HG03060 (cell line): ENCODE measurements at regions not wholly inside any gene's neighbourhood (a gene's known extent, or its start where the extent isn't known, plus 50 kb on each side); places are given as distances from the start of the nearest gene placed in this dataset.

Experiments
- ATAC-seq: cut with Tn5 transposase; IDR thresholded peaks from one replicate; pipeline ENCODE4 v1.9.1; 2021; ENCODE audit warnings: low read depth, moderate number of reproducible peaks; ENCODE audit not compliant: unreplicated experiment

DNA sequence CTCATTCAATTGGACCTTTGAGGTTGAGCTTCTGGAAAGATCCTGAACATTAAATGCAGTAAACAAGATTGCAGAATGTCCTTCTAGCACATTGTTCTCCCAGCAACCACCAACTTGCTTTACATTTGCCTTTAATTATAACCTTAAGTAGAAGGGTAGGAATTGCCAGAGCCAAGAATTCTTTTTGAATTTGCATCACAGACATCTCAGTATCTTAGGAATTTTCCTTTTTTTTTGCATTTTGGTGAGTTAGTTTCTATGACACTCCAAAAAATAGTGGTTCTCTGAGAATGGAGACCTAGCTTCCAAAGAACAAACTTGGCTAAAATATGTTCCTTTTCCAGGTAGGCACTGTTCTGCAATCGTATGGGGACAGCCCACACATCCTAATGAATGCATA is 456.0 kb downstream of the GATA3 start:
- ATAC-seq: no peak

DNA sequence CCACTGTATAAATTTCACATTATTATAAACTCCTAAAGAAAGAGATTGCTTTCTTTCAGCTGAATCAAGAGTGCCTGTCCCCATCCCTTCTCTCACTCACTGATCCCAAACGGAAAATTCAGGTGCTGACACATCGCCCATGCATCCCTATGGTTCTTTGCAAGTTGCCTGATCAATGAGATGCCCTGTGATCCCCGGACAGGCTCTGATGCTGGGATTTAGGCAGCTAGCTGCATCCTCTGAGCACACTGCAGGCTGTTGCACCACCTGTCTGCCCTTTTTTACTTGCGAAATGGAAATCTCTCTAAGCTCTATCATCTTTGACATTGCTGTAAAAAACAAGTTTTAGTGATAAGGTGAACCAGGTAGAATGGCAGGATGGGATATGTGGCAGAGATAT is 456.5 kb downstream of the GATA3 start:
- no peak for ATAC-seq

DNA sequence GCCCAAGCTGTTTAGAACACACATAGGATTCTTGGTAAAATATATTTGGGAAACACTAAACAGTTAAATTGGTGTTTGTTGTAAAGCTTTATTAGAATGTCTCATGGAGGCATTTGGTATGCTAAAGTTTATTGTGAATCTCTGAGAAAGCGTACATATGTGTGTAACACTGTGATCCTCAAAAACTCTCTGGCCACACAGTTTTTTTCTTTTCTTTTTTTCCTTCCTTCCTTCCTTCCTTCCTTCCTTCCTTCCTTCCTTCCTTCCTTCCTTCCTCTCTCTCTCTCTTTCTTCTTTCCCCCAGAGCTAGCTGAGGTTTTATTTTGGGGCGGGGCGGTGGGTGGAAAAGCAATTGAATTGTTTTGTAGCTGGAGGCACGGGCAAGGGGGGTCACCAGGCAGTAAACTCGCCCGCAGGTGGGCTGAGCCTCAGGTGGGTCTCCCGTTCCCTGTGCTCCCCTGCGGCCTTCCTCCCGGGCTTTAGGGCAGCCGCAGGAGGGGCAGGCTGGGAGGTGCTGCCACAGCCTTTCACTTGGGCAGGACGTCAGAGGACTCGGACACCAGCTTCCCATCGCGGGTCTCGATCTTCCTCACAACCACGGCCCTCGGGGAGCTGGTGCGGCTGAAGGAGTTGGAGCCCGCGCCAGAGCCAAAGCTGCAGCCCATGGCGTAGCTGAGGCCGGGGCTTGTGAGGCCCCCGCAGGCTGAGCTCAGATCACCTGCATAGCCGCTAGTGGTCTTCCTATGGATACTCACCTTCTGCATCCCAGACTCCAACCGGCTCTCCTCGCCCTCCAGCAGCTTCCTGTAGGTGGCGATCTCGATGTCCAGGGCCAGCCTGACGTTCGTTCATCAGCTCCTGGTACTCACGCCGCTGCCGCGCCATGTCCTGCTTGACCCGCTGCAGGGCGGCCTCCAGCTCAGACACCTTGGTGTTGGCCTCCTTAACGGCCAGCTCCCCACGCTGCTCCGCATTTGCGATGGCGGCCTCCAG is 459.0 kb downstream of the GATA3 start:
- no peak for ATAC-seq

DNA sequence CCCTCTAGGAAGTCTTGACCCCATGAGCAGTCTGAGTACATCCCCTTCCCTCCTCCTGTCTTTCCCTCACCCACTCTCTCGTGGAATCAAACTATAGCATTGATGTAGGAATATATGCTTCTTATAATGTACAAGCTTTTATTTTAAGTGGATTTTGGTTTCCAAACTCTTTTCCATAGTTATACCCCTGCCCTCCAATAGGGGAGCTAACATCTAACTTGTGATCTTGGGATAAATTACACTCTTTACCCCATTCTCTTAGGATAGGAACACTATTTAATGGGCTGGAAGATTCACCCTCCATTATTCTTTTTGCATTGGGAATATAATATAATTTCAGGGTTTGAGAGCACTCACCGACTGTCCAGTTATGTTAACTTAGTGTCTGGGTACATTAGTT is 465.9 kb downstream of the GATA3 start:
- ATAC-seq: no peak

DNA sequence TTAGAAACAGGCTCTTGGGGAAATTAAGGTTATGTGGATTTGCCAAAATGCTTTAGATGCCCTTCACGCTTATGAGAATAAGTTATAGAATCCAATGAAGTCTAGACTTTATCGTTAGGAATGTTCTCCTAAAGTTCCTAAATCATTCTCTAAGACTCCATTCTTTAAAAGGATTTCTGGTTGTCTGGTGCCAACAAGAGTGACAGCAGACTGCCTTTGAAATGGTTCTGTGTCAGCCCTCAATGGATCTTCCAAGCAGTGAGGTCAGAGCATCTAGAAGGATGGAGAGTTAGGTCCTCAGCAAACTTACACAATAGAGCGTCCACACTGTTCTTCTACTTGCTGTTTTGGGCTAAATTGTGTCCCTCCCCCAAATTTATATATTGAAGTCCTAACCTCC is 473.3 kb downstream of the GATA3 start:
- ATAC-seq: no peak

DNA sequence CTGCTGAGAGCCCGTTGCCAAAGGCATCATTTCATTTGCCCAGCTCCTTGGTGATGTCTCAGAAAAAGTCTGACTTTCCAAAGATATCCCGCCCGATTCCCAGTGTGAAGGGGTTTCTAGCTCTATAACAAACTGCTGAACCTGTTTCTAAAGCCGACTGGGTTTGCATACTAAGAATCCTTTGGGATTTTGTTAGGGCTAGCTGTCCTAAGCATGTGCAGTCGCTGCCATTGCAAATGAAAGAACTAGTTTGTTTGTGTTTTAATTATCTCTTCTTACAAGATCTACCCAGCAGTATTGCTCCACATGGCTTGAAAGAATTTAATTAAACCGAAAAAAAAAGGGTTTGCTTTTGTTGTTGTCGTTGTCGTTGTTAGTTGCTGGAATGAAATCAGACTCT is 476.6 kb downstream of the GATA3 start:
- ATAC-seq: no peak

DNA sequence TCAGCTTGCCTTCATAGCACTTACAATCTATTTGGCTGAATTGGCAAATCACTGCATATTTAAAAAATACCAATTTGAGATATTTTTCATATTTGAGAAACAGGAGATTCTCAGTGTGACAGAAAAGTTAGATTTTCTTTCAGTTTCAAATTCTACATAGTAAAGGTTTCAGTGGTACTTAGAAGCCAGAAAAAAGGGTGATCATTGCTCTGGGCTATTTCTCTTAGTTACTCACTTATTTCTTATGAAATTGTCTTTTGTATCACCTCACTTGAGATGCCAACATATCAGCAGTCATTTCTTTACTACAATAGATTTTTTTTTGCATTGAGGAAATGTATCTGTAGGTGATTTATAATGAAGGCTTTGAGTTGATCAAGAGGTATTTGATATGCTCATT is 478.2 kb downstream of the GATA3 start:
- ATAC-seq: no peak

DNA sequence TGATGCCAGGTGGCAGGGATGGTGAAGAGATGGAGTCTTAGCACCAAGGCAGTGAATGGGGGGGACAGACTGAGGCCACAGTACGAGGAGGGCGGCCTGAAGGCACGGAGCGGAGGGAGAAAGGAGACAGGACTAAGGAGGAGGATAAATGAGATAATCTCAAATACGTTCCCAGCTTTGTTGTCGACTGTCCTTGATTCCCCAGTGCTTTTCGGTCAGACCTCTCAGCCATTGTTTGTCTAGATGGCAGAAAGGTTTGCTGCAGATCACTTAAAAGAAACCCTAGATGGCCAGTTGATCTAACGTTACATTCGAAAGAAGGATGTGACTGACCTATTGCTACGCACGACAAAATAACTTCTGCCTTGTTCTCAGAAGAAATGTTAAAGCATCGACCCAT is 479.0 kb downstream of the GATA3 start:
- ATAC-seq: no peak

DNA sequence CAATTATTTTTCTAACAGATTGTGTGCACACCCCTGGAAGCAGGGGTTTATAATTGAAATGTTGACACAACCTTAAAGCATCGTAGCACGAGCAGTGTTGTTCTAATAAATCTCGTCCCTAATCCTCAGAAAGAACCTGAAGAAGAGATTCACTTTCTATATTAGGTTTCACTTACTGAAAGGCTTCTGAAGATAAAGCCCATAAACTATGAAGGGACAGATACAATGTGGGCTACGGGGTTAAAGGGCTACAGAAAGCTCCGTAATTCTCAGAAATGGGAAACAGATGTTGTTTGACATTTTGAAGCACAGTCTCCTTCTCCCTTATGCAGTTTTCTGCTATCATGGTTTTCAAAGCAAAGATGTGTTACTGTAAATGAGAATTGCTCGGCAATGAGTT is 479.6 kb downstream of the GATA3 start:
- ATAC-seq: no peak

DNA sequence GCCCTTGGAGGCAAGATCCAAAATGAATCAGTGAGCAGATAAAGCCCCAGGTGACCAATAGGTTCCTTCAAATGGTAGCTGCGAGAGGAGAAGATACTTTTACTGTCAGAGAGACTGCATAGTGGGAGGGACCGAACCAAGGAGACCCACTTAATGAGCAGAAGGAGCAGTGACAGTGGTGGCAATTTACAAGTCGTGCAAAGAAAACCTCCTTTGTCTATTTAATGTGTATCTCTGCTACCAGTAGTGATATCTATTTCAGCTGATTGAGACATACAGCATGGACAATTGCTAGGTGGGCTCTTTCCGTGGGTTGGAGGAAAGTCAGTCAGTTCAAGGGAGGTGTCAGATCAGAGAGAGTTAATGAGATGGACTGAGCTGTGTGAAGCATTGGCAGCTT is 480.4 kb downstream of the GATA3 start:
- no peak for ATAC-seq

DNA sequence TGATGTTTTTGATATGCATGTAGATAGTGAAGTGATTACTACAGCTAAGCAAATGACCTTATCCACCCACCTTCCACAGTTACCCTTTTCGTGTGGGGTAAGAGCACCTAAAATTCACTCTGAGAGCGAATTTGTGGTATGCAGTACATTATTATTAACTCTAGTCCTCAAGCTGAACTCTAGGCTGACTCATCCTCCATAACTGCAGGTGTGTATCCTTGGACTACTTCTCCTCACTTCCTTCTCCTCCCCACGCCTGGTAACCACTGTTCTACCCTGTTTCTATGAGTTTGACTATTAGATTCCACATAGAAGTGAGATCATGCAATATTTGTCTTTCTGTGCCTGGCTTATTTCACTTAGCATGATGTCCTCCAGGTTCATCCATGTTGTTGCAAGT is 484.6 kb downstream of the GATA3 start:
- no peak for ATAC-seq

DNA sequence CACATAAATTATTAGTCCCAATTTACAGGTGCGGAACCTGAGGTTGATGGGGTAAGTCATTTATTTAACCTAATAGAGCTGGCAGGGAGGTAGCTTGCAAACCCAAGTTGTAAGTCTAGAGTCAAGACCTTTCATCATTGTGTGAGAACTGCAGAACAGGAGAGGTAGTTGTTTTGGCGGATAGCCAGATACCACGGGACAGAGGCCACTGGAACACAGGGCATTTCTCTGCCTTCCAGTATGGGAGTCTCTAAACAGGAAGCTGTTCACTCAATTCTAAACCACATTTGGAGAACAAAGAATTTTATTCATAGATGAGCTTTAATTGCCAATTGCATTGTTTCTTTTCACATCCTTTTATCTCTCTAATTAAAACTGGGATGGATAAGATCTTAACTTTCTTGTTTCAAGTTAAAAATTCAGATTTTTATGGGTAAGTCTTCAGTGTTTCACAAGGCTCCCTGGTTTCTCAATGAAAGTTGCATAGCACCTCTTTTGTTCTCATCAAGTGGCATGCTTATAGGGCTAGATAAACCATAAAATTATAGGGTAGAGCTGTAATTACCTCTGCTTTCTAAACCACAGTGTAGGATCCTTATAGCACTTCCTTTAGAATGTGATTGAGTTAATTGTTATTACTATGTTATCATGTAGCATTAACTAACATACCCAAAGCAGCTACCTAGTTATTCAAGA is 489.0 kb downstream of the GATA3 start:
- no peak for ATAC-seq

DNA sequence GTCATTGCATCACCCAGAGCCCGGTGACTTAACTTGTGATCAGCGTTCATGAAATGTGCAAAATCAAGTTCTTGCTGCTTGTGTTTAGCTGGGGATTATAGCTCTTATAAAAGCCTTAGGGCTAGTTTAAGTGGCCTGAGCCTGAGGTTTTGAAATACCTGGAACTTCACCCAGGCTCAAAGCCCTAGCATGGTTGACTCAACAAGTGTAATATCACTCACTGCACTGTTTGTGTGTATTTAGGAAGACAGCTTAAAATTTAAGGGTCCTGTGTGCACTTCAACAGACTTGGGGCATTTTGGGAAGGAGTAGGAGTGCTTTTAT is 489.5 kb downstream of the GATA3 start:
- no peak for ATAC-seq

DNA sequence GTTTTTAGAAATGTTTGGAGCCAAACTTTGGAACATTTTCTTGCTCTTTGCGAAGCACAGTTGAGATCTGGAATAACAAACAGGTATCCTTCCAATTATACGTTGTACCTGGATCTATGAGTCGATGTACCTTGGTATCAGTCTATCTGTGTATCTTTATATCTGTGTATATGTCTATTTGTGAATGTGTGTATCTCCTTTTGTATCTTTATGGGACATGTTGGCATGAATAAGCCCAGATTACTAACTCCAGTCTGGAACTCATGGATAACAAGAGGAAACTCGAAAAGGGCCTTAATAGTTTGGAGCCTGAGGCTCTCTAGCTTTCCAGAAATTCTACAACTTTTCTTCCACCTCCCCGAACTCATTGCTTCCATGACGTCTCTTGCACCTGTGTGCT is 490.0 kb downstream of the GATA3 start:
- ATAC-seq: no peak

DNA sequence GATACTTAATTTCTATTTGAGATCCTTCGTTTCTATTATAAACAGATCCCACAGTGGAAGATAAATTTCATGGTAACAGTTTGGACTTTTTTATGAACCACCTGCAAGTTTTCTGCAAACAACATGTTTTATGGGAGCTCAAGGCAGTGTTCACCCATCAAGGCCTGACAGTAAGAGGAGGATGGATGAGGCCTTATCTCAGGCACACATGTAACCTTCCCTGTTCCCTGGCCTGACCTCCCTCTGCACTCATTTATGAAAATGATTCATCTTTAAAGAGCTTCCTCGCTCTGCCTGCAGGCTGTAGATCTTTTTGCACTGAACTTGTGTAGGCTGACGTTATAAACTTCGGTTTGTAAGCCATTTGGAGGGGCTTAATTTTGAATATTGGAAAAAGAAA is 500.1 kb downstream of the GATA3 start:
- ATAC-seq: no peak

DNA sequence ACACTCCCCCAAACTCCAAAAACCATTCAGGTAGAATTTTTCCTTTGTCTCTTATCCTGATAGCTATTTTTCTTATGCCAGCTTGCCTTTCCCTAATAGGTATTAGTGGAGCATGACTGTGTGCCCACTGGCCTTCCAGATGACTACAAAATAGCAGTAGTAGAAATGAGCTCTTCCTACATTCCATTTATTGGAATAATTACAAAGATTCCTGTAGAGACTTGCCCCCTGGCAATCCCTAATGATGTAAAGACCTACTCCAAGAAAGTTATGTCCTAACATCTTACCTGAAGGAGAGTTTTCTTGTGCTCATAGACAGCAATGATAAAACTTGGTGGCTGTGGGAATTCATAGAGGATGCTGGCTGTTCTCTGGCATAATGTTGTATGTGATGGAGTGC is 501.8 kb downstream of the GATA3 start:
- no peak for ATAC-seq

DNA sequence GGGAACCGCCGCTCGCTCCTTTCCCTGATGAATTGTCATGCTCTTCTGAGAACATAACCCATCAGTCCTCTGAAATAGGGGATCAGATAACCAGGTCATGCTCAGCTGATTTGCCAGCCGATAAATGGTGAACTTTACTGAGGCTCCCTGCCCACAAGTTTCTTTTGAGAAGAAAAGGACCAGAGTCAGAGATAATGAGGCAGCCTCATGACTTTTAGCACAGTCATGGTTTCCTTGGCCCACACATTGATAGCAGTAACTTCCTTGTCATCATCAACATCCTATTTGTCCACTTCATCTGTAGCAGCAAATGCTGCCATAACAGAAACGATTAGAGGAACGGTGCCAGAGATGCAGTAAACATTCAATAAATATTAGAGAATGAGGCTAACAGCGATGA is 509.0 kb downstream of the GATA3 start:
- ATAC-seq: no peak

DNA sequence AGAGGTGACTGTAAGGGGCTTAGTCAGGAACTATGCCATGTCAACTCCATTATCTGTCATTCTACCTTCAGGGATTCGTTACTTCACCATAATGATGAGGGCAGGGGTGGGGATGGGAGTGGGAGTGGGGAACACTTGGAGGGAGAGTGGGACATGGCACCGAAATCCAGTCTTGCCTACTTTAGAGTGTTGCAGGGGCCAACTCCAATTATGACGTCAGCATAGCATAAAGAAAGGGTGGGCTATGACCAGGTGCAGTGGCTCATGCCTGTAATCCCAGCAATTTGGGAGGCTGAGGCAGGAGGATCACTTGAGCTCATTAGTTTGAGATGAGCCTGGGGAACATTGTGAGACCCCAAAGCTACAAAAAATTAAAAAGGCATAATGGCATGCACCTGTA is 512.2 kb downstream of the GATA3 start:
- ATAC-seq: no peak

DNA sequence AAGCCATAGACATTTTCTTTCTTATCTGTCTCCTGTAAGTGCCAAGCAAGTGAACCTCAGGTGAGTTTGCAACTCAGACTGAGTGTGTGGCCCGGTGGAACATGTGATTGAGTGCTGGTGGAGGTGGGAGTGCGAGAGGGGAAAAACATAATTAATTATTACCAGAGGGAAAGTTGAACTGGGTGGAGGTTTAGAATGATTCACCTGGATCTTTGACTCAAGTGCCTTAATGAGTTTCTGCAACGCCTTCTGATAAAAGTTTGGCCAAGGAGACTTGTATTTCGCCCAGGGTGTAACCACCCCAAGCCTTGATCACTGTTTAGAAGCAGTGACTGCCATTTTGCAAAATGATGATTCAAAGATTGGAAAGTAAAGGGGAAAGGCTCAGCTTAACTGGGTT is 513.9 kb downstream of the GATA3 start:
- no peak for ATAC-seq

DNA sequence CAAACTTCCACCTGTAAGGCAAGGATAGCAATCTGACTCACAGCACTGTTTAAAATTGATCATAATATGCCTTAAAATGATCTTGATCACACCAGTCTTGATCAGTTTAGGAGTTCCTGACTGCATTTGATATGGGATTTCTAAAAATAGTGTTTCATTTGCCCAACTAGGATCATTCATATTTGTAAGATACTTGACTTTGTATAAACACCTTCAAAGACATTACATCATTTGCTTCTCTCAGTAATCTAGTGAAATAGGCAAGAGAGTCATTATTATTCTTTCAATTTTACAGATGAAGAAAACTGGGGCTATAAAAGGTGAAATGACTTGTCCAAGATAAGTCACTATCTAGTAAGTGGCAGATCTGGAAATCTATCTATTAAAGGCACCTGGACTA is 521.1 kb downstream of the GATA3 start:
- no peak for ATAC-seq

DNA sequence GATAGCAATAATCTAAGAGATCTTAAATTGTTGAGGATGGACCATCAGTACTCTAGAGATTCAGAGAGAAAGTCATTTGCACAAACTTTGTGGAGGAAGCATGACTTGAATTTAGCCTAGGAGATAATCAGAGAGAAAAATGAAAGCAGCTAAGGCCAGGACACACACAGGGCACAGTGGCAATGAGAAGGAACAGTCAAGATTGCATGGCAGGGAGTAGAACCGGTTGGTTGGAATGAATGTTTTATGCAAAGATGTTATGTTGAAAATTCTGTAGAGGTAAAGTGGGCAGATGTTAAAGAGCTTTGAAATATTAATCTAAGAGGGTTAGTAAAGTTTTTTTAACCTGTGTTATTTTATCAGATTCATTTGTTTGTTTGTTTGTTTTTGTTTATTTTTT is 521.8 kb downstream of the GATA3 start:
- no peak for ATAC-seq

DNA sequence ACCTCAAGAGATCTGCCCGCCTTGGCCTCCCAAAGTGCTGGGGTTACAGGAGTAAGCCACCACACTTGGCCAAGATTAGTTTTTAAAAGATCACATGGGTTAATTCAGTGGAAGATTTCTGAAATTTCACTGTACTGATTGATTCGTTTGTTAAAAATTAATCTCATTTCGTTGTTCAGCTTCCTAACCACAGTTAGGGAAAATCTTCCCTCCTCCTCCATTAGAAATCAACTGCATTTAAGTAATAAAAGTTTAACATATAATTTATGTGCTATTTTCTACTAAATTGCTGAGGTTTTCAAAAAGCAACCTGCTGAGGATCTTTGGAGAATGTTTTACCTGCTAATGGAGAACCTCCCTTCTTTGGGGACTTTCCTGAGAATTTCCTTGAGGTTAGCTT is 522.4 kb downstream of the GATA3 start:
- ATAC-seq: no peak
